DND-41 (cell line): ENCODE measurements at regions not wholly inside any gene's neighbourhood (a gene's known extent, or its start where the extent isn't known, plus 50 kb on each side); places are given as distances from the start of the nearest gene placed in this dataset.

ENCODE experiments used
- CTCF ChIP-seq: IDR thresholded peaks from 2 replicates; pipeline ENCODE4 v1.5.1; 2012; ENCODE audit warnings: borderline replicate concordance, low read length, moderate library complexity, mild to moderate bottlenecking; ENCODE audit not compliant: poor library complexity, severe bottlenecking; ENCODE audit errors: extremely low read depth
- EZH2 ChIP-seq: IDR thresholded peaks from 3 replicates; pipeline ENCODE4 v1.6.1; 2012; ENCODE audit warnings: borderline replicate concordance, low read depth, mild to moderate bottlenecking, moderate library complexity, low read length, inconsistent platforms; ENCODE audit not compliant: severe bottlenecking

- no peak for TF ChIP-seq CTCF
- no peak for TF ChIP-seq EZH2
Measured at GRCh38 chr10:64103750-64104470, 582.7 kb downstream of the REEP3 start.
